HT-29 (cell line): ENCODE measurements at regions not wholly inside any gene's neighbourhood (a gene's known extent, or its start where the extent isn't known, plus 50 kb on each side); places are given as distances from the start of the nearest gene placed in this dataset.
"Not testable (repeated sequence)": the region's sequence is repeated elsewhere in the genome, so short reads cannot be mapped to it uniquely, and the experiment has no call there.

Experiments
- DNase-seq: peaks from one replicate; pipeline ENCODE4 v3.0.0-alpha.2; 2015; ENCODE audit warnings: low spot score

DNA sequence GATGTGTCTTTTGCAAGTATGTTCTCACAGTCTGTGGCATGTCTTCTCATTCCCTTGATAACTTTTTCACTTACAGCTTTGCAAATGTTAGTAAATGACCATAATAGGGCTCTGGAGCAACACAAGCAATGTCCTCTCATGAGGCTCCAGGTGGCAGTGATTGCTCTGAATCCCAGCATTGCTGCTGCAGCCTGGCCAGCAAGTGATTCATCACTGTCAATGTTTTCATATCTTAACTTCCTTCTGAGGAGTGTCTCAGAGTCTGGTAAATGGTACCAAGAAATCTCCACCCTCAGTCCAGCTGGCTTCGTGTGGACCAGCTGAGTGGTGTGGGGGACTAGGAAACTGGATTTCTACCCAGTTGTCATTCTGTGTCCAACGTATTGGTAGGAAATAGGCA lies 139.6 kb downstream of the MYLK4 start:
- peak; percentile 25 for DNase-seq

- no peak for DNase-seq
Observed at GRCh38 chr6:2608503-2608902, 142.2 kb downstream of the MYLK4 start.

DNA sequence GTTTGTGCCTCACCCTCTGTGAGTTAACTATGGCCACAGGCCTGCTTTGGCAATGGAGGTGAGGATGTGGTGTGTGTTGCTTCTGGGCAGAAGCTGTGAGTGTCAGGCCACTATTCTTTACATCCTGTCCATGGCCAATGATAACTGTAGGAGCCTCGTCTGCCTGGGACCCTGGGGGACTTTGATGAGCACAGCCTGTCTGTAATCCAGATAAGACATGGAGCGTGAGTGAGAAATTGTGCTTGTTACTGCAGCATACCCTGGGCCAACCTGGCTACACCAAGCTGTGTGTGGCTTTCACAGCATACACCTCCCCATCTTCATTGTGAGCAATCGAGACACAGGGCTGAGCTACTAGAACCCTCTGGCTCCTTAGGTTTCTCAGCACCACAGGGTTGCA lies 150.4 kb downstream of the MYLK4 start:
- no peak for DNase-seq

DNA sequence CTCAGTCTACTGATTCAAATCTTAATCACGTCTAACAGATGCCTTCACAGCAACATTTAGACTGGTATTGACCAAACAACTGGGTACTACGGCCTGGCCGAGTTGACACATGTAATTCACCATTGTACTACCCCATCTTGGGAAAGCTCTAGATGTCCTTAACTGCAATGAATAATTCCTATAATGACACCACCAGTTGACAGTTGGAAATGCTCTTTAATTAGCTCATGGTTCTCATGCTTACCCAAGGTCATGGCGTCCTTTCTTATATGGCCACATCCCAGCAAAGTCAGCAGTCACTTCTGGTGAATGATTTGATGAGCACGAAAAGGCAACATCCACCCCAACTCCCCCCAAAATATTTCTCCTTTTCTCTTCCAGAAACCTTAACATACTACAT lies 150.9 kb downstream of the MYLK4 start:
- no peak for DNase-seq

- no peak for DNase-seq
Observed at GRCh38 chr6:2598867-2599266, 151.9 kb downstream of the MYLK4 start.

- DNase-seq = no peak
Observed at GRCh38 chr6:2597991-2598390, 152.7 kb downstream of the MYLK4 start.

GRCh38 chr6:2597457-2597856 lies 153.3 kb downstream of the MYLK4 start:
- DNase-seq = not testable (repeated sequence)

GRCh38 chr6:2596222-2596621 lies 154.5 kb downstream of the MYLK4 start:
- no peak for DNase-seq

- DNase-seq = no peak
Observed at GRCh38 chr6:2594868-2595267, 155.9 kb downstream of the MYLK4 start.

DNA sequence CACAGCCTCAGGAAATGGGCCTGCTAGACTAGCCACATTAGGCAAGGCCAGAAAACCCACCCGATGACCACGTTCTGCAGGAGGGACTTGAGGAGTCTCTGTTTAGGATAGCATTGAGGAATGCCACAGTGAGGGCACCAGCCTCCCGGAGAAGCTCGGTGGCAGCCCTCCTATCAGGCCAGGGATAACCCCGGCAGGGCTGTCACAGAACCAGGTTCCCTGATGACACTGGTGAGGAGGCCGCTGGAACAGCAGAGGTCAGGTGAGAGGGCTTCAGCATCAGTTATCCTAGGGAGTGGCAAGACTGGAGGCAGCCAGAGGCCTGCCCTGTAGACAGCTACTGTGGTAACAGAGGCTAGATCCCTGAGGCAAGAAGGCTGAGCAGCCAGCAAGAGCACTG lies 157.6 kb downstream of the MYLK4 start:
- no peak for DNase-seq

DNA sequence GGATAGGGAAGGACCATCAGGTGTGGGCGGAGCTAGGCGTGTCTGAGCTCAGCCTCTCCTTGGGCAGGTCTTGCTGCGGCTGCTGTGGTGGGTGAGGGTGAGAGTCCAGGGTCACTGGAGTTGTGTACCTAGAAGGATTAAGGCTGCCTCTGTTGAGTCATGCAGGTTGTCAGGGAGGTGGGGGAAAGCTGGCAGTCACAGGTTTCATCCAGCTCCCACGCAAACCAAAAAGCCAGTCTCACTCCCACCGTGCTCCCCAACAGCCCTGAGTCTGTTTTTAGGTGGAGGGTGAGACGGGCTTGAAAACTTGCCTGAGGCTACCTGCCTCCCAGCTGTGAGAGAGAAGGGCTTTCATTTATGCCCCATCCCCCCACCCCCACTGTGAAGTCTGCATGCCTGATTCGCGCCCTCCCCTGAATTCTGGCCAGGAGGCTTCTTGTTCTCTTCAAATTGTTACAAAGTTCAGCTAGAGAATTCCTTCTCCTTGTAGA lies 161.5 kb downstream of the MYLK4 start:
- DNase-seq = peak; percentile 4

DNA sequence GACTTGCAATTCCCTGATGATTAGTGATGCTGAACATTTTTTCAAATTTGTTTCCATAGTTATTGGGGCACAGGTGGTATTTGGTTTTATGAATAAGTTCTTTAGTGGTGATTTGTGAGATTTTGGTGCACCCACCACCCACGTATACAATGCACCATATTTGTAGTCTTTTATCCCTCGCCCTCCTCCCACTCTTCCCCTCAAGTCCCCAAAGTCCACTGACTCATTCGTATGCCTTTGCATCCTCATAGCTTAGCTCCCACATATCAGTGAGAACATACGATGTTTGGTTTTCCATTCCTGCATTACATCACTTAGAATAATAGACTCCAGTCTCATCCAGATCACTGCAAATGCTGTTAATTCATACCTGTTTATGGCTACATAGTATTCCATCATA lies 167.3 kb downstream of the MYLK4 start:
- DNase-seq = no peak

DNA sequence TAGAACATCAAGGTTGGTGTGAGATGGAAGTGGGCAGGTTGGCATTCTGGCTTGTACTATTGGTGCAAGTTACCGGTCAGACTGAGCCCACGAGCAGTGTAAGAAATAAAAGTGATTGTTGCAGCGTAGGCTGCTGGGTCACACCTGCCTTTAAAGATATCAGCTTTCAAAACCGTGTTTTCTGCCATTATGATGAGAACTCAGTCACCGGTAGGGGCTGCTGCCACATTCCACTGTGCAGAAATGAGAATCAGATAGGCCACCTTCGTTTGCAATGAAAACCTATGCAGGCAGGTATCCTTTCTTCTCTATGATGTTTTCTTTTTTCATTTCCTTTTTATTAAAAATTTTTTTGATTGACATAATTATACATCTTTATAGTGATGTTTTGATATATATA lies 168.5 kb downstream of the MYLK4 start:
- DNase-seq = no peak

GRCh38 chr6:2581611-2582010 lies 169.1 kb downstream of the MYLK4 start:
- DNase-seq = no peak

DNA sequence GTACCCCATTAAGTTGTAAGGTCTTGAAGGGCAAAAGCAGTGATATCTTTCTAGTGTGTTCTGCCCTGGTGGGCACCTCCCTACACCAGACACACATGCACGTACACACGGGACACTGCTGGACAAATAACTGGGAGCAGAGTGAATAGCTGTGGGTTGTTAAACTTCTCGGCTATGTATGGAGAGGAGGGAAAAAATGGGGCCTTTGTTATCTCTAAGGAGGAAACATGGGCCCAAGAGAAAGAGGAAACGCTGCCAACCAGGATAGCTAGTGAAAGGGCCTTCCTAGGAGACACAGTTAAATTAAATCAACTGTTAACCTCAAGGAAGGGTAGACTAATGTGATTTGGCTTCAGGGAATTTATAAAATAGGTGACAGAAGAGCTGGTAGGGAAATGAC lies 169.7 kb downstream of the MYLK4 start:
- DNase-seq = no peak

GRCh38 chr6:2579804-2580570 lies 170.7 kb downstream of the MYLK4 start:
- DNase-seq = no peak

GRCh38 chr6:2579241-2579761 lies 171.4 kb downstream of the MYLK4 start:
- no peak for DNase-seq

GRCh38 chr6:2578767-2579166 lies 172.0 kb downstream of the MYLK4 start:
- DNase-seq = no peak

GRCh38 chr6:2576499-2576898 lies 174.2 kb downstream of the MYLK4 start:
- no peak for DNase-seq

DNA sequence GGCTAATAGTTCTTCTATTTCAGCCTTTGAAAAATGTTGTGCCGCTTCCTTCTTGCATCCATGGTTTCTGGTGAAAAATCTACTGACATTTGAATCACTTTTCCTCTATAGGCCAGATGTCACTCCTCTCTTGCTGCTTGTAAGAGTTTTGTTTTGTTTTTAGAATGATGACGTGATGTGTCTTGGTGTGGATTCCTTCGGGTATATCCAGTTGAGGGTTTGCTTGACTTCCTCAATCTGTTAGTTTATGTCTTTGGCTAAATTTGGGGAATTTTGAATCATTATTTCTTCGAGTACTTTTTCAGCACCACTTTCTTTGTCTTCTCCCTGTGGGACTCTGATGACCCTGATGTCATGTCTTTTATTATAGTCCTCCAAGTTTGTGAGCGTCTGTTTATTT lies 175.5 kb downstream of the MYLK4 start:
- no peak for DNase-seq

- not testable (repeated sequence) for DNase-seq
Observed at GRCh38 chr6:2569420-2569819, 181.3 kb downstream of the MYLK4 start.

DNA sequence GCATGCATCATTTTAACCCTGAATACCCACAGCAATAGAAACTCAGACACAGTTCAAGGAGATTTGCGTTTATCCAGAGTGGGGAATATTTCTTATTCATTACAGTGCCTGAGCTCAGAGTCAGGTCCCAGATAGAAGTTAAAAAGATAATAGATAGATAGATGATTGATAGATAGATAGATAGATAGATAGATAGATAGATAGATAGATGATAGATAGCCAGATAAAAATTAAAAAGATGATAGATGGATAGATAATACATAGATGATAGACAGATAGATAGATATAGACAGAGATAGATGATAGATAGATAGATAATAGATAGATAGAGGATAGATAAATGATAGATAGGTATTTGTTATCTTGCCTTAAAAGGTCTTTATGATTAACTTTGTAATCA lies 184.7 kb downstream of the MYLK4 start:
- no peak for DNase-seq

DNA sequence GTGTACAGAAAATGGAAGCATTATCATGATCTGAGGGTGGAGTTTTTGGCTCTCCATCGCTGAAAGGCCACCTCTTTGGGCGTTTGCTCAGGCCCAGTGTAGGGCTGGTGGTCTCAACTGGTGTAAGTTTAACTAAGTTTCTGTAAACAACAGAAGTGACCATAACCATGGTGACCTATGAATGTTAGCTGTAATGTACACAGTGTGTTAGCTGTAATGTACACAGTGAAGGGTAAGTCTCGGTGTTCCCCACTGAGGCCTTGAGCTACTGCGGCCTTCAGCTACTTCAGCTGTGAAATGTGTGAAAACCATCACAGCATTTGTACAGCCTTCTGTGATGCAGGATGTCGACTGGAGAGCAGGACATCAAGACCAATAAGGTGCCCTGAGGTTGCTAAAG lies 185.2 kb downstream of the MYLK4 start:
- no peak for DNase-seq

DNA sequence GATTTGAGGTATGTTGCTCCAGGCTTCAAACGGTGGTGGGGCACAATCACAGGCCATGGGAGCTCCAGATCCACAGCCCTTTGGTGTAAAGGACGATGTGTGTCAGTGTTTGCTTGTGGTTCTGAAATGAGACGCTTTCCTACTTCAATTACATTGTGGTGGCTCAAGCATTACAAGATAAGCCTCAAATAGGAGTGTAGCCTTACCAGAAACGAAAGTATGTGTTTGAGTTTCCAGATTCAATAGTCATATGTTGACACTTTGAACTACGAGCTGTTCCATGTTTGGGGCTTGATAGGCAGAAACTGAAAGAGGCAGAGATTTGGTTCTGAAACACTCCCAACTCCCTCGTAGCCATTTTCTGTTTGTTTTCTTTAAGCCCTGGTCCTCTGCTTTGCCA lies 187.1 kb downstream of the MYLK4 start:
- no peak for DNase-seq
